ENCODE measurements at regions not wholly inside any gene's neighbourhood (a gene's known extent, or its start where the extent isn't known, plus 50 kb on each side); places are given as distances from the start of the nearest gene placed in this dataset.

GRCh38 chr14:85921241-85921640, 391.3 kb downstream of the FLRT2 start:
- no peak overlapping the region for H3K4me3 ChIP-seq (ENCODE audit: low read depth, low read length)
- TF ChIP-seq CTCF (IDR thresholded peaks at IDR 0.05; ENCODE audit: low read depth, low read length, missing control alignments), result no peak
- no peak for DNase-seq (ENCODE audit: low read depth)

GRCh38 chr14:85917716-85918115, 387.8 kb downstream of the FLRT2 start:
- no peak overlapping the region for H3K4me3 ChIP-seq (ENCODE audit: low read depth, low read length)
- no peak for DNase-seq (ENCODE audit: low read depth)
- TF ChIP-seq CTCF (IDR thresholded peaks at IDR 0.05; ENCODE audit: low read depth, low read length, missing control alignments), result no peak

- H3K4me3 ChIP-seq (ENCODE audit: low read depth, low read length), result no peak overlapping the region
- no peak for TF ChIP-seq CTCF (IDR thresholded peaks at IDR 0.05; ENCODE audit: low read depth, low read length, missing control alignments)
Measured at GRCh38 chr14:85915711-85916110, 385.8 kb downstream of the FLRT2 start.

GRCh38 chr14:85912141-85912540, 382.2 kb downstream of the FLRT2 start:
- DNase-seq (ENCODE audit: low read depth), result no peak
- no peak overlapping the region for H3K4me3 ChIP-seq (ENCODE audit: low read depth, low read length)
- no peak for TF ChIP-seq CTCF (IDR thresholded peaks at IDR 0.05; ENCODE audit: low read depth, low read length, missing control alignments)

More at GRCh38 chr14:85915711-85916110, 385.8 kb downstream of the FLRT2 start:
- DNase-seq (ENCODE audit: low read depth), result no peak

GRCh38 chr14:85911044-85911443, 381.1 kb downstream of the FLRT2 start:
- no peak for TF ChIP-seq CTCF (IDR thresholded peaks at IDR 0.05; ENCODE audit: low read depth, low read length, missing control alignments)
- no peak overlapping the region for H3K4me3 ChIP-seq (ENCODE audit: low read depth, low read length)
- DNase-seq (ENCODE audit: low read depth), result no peak

GRCh38 chr14:85909581-85909980, 379.6 kb downstream of the FLRT2 start:
- no peak for TF ChIP-seq CTCF (IDR thresholded peaks at IDR 0.05; ENCODE audit: low read depth, low read length, missing control alignments)
- no peak overlapping the region for H3K4me3 ChIP-seq (ENCODE audit: low read depth, low read length)
- no peak for DNase-seq (ENCODE audit: low read depth)

GRCh38 chr14:85907536-85907935, 377.6 kb downstream of the FLRT2 start:
- H3K4me3 ChIP-seq (ENCODE audit: low read depth, low read length), result no peak overlapping the region
- no peak for DNase-seq (ENCODE audit: low read depth)
- no peak for TF ChIP-seq CTCF (IDR thresholded peaks at IDR 0.05; ENCODE audit: low read depth, low read length, missing control alignments)
